Spleen (tissue), 7 donors: ENCODE measurements at regions not wholly inside any gene's neighbourhood (a gene's known extent, or its start where the extent isn't known, plus 50 kb on each side); places are given as distances from the start of the nearest gene placed in this dataset.

Source experiments
- POLR2A ChIP-seq, 3 donors: fragments of 450-650 bp; IDR thresholded peaks; one replicate each; pipeline ENCODE4 v1.5.1; 2017; ENCODE audit warnings: antibody characterized with exemption in 3 of 3, mild to moderate bottlenecking in 1 of 3
- POLR2AphosphoS5 ChIP-seq, 3 donors: sonication (generic); formaldehyde crosslinking; IDR thresholded peaks; one replicate each; pipeline ENCODE4 v1.5.1; 2017; ENCODE audit warnings: antibody characterized with exemption in 3 of 3
- TF ChIP-seq, protein P1 (sequence below), 11 experiments: fragments of 200-600 bp in 7 of 11; fragments of 450-650 bp in 4 of 11; sonication (generic) in 4 of 11; IDR thresholded peaks in 8 of 11; conservative IDR thresholded peaks in 3 of 11; 1 replicate in 7 of 11; 2 replicates in 4 of 11; pipeline versions ENCODE4 v1.4.0 to v1.8.0; 2016 to 2021; ENCODE audit warnings: antibody characterized with exemption in 11 of 11, inconsistent platforms in 4 of 11, mild to moderate bottlenecking in 1 of 11
- donor health status: DM: no; HTN: no; CAD: no; lungs with moderate emphysema.
- donor health status: DM: no; HTN: no; CAD: no.
- donor health status: DM: no; HTN: no; CAD: no.

DNA sequence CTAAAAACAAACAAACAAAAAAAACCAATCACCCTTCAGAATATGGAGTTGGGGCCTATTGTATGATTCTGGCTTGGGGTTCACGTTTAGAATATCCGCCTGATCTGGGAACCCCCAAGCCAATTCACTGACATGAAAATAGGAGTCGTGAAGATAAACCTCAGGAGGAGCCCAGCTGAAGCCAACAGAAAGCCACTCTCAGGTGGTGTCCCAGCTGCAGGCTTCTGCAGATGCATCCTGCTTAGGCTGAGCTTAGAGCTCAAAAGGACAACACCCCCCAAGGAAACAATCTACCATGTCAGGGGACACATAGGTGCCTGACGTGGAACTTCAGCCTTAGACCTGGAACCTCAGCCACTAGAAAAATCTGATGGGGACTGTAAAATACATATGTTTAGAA lies 51.9 kb downstream of the SYNE3 start:
- TF ChIP-seq POLR2A (IDR thresholded peaks at IDR 0.05) = no peak
- TF ChIP-seq, protein P1, sequence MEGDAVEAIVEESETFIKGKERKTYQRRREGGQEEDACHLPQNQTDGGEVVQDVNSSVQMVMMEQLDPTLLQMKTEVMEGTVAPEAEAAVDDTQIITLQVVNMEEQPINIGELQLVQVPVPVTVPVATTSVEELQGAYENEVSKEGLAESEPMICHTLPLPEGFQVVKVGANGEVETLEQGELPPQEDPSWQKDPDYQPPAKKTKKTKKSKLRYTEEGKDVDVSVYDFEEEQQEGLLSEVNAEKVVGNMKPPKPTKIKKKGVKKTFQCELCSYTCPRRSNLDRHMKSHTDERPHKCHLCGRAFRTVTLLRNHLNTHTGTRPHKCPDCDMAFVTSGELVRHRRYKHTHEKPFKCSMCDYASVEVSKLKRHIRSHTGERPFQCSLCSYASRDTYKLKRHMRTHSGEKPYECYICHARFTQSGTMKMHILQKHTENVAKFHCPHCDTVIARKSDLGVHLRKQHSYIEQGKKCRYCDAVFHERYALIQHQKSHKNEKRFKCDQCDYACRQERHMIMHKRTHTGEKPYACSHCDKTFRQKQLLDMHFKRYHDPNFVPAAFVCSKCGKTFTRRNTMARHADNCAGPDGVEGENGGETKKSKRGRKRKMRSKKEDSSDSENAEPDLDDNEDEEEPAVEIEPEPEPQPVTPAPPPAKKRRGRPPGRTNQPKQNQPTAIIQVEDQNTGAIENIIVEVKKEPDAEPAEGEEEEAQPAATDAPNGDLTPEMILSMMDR (IDR thresholded peaks at IDR 0.05 in 8 of 11, conservative IDR thresholded peaks at IDR 0.05 in 3 of 11) = no peak
- no peak for TF ChIP-seq POLR2AphosphoS5 (IDR thresholded peaks at IDR 0.05)
